Endothelial cell of umbilical vein (primary cell): ENCODE measurements at regions not wholly inside any gene's neighbourhood (a gene's known extent, or its start where the extent isn't known, plus 50 kb on each side); places are given as distances from the start of the nearest gene placed in this dataset.

Source experiments
- CTCF ChIP-seq, 2 donors: IDR thresholded peaks; 1 replicate in 1 of 2; 2 replicates in 1 of 2; pipeline ENCODE4 v1.5.1; 2011; ENCODE audit warnings: low read length in 2 of 2, mild to moderate bottlenecking in 2 of 2, moderate library complexity in 2 of 2, control low read depth in 1 of 2, inconsistent platforms in 1 of 2, low read depth in 1 of 2; ENCODE audit not compliant: insufficient read depth in 1 of 2; ENCODE audit errors: extremely low read depth in 1 of 2
- EZH2 ChIP-seq: IDR thresholded peaks from 2 replicates; pipeline ENCODE4 v1.6.1; 2012; ENCODE audit warnings: borderline replicate concordance, low read depth, mild to moderate bottlenecking, moderate library complexity, low read length, inconsistent platforms; ENCODE audit not compliant: severe bottlenecking
- GATA2 ChIP-seq: IDR thresholded peaks from 2 replicates; pipeline ENCODE4 v1.7.0; 2011; ENCODE audit warnings: low read depth, mild to moderate bottlenecking, moderate library complexity, mixed read lengths, low read length; ENCODE audit not compliant: insufficient read length, insufficient read depth
- MAX ChIP-seq: IDR thresholded peaks from 2 replicates; pipeline ENCODE4 v1.6.1; 2011; ENCODE audit not compliant: insufficient read depth, insufficient read length
- POLR2A ChIP-seq: IDR thresholded peaks from 2 replicates; pipeline ENCODE4 v1.6.1; 2012; ENCODE audit warnings: low read depth, mild to moderate bottlenecking, control low read depth, low read length
- POLR2AphosphoS5 ChIP-seq: IDR thresholded peaks from 2 replicates; pipeline ENCODE4 v1.6.1; 2012; ENCODE audit warnings: low read depth, mild to moderate bottlenecking, control low read depth, low read length, moderate library complexity; ENCODE audit not compliant: insufficient read depth

GRCh38 chr2:41502752-41503151, 545.1 kb upstream of the PKDCC start:
- TF ChIP-seq EZH2: no peak
- no peak for TF ChIP-seq CTCF (IDR thresholded peaks at IDR 0.05; ENCODE audit: extremely low read depth in 1 of 2, insufficient read depth in 1 of 2, low read depth in 1 of 2, low read length in 2 of 2)
- no peak for TF ChIP-seq MAX
- TF ChIP-seq POLR2AphosphoS5: no peak
- TF ChIP-seq GATA2: no peak
- TF ChIP-seq POLR2A: no peak
